Activated CD4-positive, alpha-beta T cell treated with anti-CD3 and anti-CD28 coated beads, Interleukin-10, Interleukin-2, amounts not matched to agents 100 ng/mL and 50 ng/mL, durations not matched to agents 16 hours and 8 hours (primary cell): ENCODE measurements at regions not wholly inside any gene's neighbourhood (a gene's known extent, or its start where the extent isn't known, plus 50 kb on each side); places are given as distances from the start of the nearest gene placed in this dataset.

ENCODE experiments used
- DNase-seq: peaks from one replicate; pipeline ENCODE4 v3.0.0-alpha.2; 2020

DNA sequence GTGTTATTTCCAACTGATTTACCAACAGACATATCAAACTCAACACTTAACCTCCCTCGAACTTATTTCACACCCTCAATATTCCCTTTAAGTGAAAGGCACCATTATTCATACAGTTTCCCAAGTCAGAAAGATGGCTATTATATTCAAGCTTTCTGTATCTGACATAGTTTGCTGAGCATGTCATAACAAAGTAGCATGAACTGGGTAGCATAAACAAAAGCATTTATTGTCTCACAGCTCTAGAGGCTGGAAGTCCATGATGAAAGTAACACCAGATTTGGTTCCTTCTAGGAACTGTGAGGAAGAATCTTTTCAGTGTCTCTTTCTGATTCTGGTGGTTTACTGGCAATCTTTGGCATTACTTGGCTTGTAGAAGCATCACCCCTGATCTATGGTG, 1388.6 kb downstream of the TECRL start:
- no peak for DNase-seq

DNA sequence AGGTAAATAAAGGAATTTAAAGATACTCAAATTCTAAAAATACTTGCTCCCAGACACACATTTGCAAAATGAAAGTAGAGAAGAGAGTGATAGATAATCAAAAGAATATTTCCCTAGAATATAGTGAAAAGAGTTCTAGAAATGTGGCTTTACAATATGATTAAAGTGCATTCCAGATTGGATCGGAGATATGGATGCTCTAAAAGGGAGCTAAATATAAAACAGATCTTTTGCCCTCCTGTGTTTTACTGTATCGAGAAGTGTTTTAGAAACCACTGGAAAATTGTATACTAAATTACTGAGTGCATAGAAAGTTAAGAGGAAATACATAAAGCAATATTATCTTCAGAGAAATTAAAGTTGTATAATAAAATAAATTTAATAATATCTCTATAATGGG, 1392.0 kb downstream of the TECRL start:
- DNase-seq: no peak

DNA sequence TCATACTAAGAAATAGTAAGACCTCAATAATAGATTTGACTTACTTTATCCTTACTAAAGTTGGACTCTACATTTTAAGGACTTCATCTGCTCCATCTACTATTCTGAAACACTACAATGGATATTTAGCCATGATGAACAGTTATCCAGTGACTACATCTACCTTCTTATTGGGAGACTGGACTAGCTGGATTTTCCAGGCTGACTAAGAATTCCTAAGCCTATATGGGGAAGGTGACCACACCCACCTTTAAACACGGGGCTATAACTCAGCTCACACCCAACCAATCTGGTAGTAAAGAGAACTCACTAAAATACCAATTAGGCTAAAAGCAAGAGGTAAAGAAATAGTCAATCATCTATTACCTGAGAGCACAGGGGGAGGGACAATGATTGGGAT, 1438.4 kb downstream of the TECRL start:
- no peak for DNase-seq

DNA sequence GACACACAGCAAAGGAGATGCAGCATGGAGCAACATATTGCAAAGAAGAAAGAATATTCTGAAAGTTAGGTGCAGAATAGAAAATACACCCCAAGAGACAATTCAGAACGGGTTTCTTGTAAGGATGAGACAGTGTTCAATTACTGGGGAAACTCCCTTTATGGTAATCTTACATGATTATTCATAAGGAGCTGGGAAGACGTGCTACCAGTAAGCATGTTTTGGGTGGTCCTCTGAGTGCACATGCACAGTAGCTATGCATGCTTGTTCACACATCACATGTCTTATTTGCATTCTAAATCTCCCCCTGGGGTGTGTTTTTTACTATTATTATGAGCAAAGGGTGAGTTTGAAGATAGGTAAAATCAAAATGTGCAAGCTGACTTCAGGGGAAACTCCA, 1448.8 kb downstream of the TECRL start:
- DNase-seq: no peak

DNA sequence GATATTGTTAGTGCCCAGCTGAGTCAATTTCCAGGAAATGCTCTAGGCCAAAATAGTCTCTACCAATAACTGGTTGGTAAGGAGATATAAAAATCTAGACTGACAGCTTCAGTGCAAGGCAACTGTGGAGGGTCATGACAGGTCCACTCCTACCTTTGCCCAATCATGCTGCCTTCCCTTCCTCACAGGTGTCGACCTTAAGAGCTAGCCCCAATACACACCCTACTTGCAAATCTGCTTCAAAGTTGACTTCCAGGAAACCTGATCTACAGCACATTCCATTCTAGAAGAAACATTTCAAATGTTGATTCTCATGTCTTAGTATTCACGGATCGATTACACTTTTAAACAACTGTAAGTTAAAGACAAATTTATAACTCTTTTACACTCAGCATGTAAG, 1455.5 kb downstream of the TECRL start:
- DNase-seq: no peak

DNA sequence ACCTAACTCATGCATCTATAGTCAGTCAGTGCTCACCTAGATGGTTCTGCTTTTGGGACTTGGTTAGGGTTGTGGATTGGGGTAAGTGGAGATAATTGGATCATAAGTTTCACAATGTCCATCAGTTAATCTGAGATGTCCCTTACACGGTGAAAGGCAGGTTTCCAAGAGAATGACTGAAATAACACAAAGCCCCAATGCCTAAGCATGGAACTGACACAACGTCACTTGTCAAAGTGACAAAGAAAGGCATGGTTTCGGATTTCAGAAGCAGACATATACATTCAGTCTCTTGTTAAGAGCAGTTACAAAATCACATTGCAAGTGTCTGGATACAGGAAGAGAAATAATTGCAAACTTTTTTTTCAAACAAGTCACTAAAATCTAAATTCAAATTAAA, 1456.9 kb downstream of the TECRL start:
- no peak for DNase-seq

DNA sequence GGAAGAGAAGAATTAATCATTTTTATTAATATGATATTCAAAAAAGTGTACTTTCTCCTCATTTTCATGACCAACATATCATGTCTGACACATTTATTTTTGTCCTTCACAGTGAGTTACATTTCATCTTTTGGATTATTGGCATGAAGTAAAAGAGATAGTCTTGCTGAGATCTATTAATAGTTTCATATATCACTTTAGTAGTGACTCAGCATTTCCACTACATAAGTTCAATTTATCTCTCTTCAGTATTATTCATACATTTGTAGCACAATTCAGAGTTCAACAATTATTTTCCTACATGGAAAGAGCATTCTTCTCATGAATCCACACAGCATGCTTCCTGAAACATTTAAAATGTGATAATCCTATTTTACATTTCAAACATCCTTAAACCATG, 1461.1 kb downstream of the TECRL start:
- no peak for DNase-seq

DNA sequence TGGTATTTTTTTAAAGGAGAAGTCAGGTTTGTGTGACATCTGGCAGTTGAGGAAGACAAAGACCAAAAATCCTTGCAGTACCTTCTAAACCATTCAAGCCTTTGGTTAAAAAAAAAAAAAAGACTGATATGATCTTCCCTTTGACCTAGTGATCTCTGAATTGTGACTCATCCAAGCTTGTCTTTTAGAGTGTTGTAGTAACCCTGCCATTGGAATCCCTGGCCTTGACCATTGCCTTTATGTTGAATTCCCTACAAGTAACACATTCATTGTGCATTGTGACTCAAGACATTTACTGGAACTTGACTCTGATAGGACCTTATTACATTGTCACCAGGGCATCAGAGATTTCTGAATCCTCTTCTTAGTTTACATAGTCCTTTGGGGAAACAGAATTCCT, 1469.0 kb downstream of the TECRL start:
- DNase-seq: no peak

DNA sequence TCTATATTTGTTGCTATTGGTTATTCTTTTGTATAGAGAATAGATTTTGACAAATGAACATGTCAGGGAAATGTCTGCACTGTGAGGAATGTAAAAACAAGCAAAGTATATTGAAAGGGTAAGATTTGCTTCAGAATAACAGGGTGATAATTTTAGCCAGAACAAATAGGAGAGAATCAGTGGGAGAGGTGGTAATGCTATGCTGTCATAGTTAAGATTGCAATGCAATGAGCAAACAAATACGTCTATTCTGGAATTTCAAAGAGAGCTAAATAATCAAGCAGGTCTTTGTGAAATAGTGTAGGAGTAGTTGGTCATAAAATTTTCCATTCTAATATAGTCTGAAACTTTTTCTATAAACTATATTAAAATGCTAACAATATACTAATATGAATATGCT, 1478.4 kb downstream of the TECRL start:
- DNase-seq: no peak

DNA sequence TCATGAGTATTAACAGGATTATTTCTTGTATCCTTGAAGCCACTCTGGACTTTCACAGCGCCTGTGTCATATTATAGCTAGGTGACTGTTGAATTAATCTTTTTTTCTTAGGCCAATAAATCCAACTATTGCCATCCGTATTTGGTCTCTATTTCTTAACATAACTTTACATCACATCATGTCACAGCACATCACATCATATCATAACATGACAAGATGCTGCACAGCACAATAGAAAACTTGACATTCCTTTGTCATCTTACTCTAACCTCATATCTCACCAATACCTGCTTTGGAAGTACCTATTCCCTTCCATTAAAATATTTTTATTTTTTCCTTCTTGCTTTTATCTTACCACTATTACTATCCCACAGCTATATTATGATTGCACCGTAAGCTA, 1480.8 kb downstream of the TECRL start:
- no peak for DNase-seq

DNA sequence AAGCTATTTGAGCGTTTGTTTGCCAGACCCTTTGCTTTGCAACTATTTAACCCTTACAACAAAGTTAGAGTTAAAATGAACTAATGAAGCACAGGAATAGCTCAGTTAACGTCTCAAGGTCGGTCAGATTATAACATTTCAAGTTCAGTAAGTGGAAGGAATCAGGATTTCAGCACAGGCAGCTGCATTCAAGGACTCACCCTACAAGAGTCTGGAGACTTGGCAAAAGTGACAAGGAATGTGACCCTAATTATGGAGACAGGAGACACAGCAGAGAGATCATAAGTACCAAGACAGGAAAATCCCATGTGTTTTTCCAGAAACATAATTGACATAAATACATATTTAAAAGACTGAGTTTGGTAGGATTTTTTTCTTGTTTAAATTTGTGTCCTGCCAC, 1481.7 kb downstream of the TECRL start:
- no peak for DNase-seq

DNA sequence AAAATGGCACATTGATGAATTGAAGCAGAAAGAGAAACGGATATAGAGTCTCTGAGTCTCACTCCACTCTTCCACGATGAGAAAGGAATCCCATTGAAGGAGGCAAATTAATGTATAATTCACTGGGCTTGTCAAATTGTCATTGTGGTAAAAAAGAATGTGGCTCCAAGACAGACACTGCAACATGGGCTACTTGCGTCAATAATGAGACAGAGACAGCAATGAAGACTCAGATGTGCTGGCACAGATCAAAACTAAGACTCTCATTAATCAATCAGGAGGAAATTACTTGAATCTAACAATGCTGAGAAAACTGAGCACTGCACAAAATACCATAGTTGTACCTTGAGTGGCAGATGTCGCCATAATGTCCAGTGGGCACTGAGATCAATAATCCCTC, 1485.5 kb downstream of the TECRL start:
- DNase-seq: no peak

DNA sequence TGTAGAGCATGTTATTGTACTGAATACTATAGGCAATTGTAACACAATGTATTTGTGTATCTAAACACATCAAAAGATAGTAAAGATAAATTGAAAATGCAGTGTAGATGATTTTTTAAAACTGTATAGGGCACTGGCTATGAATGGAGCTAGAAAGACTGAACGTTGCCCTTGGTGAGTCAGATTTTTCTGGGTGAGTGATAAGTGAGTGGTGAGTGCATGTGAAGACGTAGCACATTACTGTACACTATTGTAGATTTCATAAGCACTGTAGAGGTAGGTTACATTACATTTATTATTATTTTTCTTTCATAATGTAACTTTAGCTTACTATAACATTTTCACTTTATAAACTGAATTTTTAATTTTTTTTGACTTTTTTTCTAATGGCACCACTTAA, 1491.6 kb downstream of the TECRL start:
- DNase-seq: no peak

DNA sequence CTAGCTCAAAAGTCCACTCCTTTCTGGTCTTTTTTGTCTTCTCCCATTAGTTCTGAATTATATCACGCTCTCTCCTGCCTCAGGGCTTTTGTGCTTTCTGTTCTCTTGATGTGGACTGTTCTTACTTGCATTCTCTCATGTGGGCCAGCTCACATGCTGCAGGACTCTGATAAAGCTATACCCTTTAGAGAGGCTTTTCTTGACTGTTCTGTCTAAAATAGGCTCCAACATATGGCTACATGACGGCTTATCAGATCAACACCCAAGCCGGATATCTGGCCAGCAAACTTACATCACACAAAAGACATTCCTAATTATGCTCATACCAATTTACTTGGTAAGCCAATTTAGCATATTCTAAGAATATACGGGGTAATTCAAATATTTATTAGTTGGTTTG, 1494.5 kb downstream of the TECRL start:
- DNase-seq: no peak

DNA sequence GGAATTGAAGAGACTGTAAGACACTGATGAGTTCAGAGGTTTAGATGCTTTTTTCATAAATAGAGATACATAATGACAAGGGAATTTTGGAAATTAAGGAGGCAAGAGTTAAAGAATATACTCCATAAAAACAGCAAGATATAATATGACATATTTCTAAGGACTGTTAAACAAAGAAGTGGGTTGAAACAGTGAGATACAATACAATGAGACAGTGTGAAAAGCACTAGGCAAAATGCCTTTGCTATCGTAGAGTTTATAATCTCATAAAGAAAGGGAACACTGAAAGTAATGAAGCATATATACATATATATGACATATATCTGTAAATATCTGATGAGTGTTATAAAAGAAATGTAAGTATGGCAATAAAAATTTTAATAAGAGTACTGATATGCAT, 1496.2 kb downstream of the TECRL start:
- no peak for DNase-seq

DNA sequence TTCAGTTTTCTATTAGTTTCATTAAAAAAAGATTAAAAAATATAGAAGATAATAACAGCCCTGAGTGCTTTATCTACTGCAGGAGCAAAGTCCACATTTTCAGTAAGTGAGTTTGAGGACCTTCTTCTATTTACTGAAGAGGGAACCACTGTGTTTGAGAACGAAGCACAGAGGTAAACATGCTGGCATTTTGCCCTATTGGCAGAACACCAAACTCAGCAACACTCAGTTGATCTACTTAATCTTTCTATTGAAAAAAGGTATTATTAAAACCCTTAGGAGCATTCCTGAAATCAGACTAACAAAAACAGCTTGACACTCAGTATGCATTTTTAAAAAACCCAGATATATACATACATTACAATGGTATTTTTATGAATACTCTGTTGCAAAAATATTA, 1496.7 kb downstream of the TECRL start:
- DNase-seq: no peak

DNA sequence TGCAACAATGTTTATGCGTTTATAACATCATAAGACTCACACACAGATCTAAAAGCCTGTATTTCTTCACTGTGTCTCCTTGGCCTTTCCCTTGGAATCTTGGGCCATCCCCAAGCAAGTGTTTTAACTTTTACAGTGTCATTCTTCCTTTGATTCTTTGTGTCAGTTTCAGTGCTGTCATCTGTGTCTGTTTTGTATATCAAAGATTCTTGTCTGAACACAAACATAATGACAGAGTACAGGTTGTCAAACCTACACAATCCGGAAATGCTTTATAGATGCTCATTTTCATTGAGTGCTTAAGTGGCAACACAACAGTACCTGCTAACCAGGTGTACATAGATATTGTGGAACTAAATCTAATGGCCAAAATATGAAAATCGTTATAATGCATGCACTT, 1500.0 kb downstream of the TECRL start:
- no peak for DNase-seq

DNA sequence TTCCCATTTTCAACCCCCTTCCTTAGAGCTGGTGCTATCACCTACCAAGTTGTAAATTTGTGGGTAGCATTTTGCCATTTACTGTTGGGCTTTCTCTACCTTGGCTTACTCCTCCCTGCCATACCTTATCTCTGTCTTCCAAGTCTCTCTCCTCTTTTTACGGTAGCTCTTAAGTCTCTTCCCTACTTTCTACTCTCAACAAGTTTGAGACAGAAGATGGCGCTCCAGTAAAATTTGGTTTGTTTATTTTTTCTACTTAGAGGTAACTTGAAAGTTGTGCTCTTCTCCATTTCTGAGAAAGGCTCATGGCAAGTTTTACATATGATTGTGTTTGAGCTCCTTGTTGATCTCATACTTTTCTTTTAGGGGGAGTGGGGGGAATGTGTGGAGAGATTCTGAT, 1508.1 kb downstream of the TECRL start:
- no peak for DNase-seq

DNA sequence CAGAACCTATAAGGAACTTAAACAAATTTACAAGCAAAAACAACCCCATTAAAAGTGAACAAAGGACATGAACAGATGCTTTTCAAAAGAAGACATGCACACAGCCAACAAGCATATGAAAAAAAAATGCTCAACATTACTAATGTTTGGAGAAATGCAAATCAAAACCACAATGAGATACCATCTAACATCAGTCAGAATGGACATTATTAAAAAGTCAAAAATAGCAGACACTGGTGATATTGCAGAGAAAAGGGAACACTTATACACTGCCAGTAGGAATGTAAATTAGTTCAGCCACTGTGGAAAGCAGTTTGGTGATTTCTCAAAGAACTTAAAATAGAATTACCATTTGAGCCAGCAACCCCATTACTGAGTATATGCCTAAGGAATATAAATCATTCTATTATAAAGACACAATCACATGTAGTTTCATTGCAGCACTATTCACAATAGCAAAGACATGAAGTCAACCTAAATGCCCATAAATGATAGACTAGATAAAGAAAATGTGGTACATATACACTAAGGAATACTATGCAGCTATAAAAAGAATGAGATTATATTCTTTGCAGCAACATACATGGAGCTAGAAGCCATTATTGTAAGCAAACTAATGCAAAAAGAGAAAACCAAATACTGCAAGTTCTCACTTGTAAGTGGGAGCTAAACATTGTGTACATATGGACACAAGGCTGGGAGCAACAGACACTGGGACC, 1509.4 kb downstream of the TECRL start:
- no peak for DNase-seq

DNA sequence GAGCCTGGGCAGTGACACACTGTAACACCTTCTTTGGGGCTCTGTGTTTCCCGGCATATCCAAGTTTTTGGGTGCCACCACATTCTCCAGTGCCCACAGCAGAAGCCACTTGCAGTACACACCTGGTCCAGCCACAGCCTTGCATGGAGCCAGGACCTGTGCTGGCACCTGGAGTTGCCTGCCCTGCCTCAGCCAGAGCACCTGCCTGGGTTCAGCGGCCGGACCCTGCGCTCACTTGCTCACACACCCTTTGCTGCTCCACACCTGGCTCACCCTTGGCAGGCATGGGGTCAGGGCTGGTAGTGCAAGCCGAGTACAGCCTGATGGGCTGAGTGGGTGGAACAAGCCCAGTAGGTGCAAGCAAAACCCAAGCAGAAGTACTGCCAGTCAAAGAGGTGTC, 1511.1 kb downstream of the TECRL start:
- no peak for DNase-seq

DNA sequence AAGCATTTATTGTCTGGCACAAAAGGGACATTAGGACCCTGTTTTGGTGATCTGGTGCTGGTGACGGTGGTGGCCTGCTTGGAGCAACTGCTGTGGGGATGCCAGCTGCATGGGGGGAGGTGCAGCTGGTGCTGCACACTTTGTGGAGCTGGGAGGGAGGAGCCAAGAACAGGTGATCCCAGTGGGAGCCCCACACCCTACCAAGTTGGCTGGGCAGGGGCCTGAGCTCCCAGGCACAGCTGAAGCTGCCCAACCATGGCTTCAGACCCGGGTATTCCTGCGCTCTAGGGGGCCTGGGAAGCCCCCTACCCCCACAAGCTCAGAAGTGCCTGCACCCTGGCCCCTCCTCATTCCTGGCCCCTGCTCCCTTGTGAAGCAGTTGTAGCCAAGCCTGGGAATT, 1512.5 kb downstream of the TECRL start:
- no peak for DNase-seq

DNA sequence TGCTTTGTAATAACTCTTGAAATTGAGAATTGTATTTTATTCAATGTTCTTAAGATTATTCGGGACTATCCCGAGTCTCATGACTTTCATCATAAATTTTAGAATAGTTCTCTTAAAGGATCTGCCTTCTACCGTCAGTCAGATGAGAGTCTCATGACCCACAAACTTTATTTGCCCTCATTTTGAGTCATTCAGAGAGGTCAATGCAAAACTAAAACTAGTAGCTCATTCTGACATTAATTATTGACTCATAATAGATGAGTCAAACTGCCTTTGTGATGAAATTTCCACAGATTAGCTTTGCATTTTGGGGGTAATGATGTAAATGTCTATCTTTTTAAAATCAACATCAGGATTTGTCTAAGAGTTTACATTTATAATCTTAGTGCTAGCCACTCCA, 1527.3 kb downstream of the TECRL start:
- no peak for DNase-seq

DNA sequence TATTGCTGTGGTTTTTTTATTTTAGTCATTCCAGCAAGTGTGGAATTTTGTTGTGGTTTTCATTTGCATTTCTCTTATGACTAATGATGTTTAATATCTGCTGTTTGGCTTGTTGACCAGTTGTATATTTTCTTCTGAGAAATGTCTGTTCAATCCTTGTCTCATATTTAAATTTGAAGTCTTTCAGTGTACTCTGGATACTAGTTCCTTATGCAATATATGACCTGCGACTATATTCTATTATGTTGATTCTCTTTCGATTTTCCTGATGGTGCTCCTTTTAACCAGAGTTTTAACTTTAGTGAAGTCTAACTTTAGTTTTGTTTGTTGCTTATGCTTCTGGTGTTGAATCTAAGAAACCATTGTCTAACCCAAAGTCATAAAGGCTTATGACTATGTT, 1528.0 kb downstream of the TECRL start:
- no peak for DNase-seq

DNA sequence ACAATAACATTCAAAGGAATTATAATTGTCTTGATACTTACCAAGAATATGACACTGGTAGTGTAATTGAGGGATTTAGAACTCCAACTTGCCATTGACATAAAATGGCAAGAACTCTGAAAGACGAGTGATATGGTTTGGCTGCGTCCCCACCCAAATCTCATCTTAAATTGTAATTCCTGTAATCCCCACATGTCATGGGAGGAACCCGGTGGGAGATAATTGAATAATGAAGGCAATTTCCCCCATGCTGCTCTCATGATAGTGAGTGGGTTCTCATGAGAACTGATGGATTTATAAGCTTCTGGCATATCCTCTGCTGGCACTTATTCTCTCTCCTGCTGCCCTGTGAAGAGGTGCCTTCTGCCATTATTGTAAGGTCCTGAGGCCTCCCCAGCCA, 1536.4 kb downstream of the TECRL start:
- no peak for DNase-seq

DNA sequence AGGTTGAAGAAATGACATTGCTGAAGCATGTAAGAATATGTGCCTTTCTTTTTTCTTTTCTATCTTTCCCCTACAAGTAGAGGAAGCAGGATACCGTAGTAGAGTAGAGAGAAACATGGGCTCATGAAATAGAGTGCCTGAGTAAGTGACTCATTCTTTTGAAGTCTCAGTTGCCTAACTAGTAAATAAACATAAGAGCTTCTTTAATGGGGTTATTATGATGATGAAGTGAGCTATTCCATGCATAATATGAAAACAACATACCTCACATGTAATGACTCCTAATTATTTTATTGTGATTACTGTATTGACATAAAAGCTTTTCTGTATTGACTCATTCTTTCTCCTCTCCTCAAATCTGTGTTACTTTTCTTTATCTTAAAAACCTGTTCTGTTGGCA, 1538.2 kb downstream of the TECRL start:
- no peak for DNase-seq

DNA sequence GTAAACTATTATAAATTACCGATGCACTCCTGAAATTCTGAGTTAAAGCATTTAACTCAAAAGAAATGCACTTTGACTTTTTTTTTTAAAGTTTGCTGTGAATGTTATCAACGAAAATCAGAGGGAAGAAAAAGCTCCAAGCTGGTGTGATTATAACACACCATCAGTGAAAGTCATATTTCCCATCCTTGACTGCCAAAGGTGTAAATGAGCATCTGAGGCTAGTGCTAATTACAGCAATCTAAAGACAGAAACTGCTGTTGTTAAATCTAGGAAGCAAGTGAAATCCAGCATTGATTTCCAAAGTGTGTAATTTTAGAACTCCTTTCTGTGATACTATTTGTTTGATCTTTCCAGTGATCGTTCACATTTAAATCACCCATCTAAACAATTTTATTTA, 1538.8 kb downstream of the TECRL start:
- no peak for DNase-seq
